GM23248 (cell line): ENCODE measurements at regions not wholly inside any gene's neighbourhood (a gene's known extent, or its start where the extent isn't known, plus 50 kb on each side); places are given as distances from the start of the nearest gene placed in this dataset.

Source experiments
- DNase-seq: peaks from one replicate; pipeline ENCODE4 v3.0.0-alpha.2; 2015
- H2AFZ ChIP-seq: fragments of 200-600 bp; sonication (generic); 2 replicates; pipeline ENCODE4 v1.6.1; 2016; ENCODE audit warnings: antibody characterized with exemption
- H3F3A ChIP-seq: fragments of 200-600 bp; sonication (generic); 2 replicates; pipeline ENCODE4 v1.6.1; 2016; ENCODE audit warnings: mild to moderate bottlenecking, antibody characterized with exemption, mixed run types; ENCODE audit not compliant: insufficient read depth
- H3K27ac ChIP-seq: fragments of 200-600 bp; sonication (generic); 2 replicates; pipeline ENCODE4 v1.5.1; 2016; ENCODE audit warnings: mild to moderate bottlenecking
- H3K27me3 ChIP-seq: fragments of 200-600 bp; sonication (generic); replicated peaks from 2 replicates; pipeline ENCODE4 v1.6.1; 2016; ENCODE audit warnings: mild to moderate bottlenecking; ENCODE audit not compliant: insufficient read depth
- H3K36me3 ChIP-seq: fragments of 200-600 bp; sonication (generic); 2 replicates; pipeline ENCODE4 v1.6.1; 2016; ENCODE audit warnings: low read depth, mild to moderate bottlenecking
- H3K4me1 ChIP-seq: fragments of 200-600 bp; sonication (generic); 2 replicates; pipeline ENCODE4 v1.6.1; 2016; ENCODE audit warnings: mild to moderate bottlenecking; ENCODE audit not compliant: insufficient read depth
- H3K4me2 ChIP-seq: fragments of 200-600 bp; sonication (generic); one replicate; pipeline ENCODE4 v1.6.1; 2016; ENCODE audit warnings: mild to moderate bottlenecking; ENCODE audit not compliant: unreplicated experiment
- H3K4me3 ChIP-seq: fragments of 200-600 bp; sonication (generic); 2 replicates; pipeline ENCODE4 v1.5.1; 2016; ENCODE audit warnings: mild to moderate bottlenecking
- H3K79me2 ChIP-seq: fragments of 200-600 bp; sonication (generic); 2 replicates; pipeline ENCODE4 v1.6.1; 2016; ENCODE audit warnings: mild to moderate bottlenecking; ENCODE audit not compliant: insufficient read depth
- H3K9ac ChIP-seq: fragments of 200-600 bp; sonication (generic); 2 replicates; pipeline ENCODE4 v1.6.1; 2016; ENCODE audit warnings: mild to moderate bottlenecking
- H3K9me2 ChIP-seq: fragments of 200-600 bp; sonication (generic); 2 replicates; pipeline ENCODE4 v1.6.1; 2016; ENCODE audit warnings: mixed run types, mild to moderate bottlenecking, moderate library complexity; ENCODE audit not compliant: insufficient read depth
- H3K9me3 ChIP-seq: fragments of 200-600 bp; sonication (generic); one replicate; pipeline ENCODE4 v1.6.1; 2017; ENCODE audit warnings: low read depth
- H4K20me1 ChIP-seq: fragments of 200-600 bp; sonication (generic); 2 replicates; pipeline ENCODE4 v1.6.0; 2016; ENCODE audit not compliant: insufficient read depth
- EZH2 ChIP-seq: fragments of 200-600 bp; sonication (generic); IDR thresholded peaks from 2 replicates; pipeline ENCODE4 v1.6.1; 2018; ENCODE audit warnings: antibody characterized with exemption, mild to moderate bottlenecking; ENCODE audit not compliant: insufficient read depth, poor library complexity, severe bottlenecking
- EZH2phosphoT487 ChIP-seq: fragments of 200-600 bp; sonication (generic); IDR thresholded peaks from 2 replicates; pipeline ENCODE4 v1.6.1; 2018; ENCODE audit warnings: antibody characterized with exemption, moderate library complexity, mild to moderate bottlenecking, low read depth; ENCODE audit not compliant: insufficient read depth
- WGBS, 2 experiments: methylation state at CpG; one replicate each; pipeline ENCODE4 v1.1.6; 2015 to 2017; ENCODE audit warnings: low lambda C conversion rate in 2 of 2, low coverage in 1 of 2; ENCODE audit errors: missing lambda C conversion rate in 2 of 2; 5-methylcytosine and 5-hydroxymethylcytosine counted together
- in situ Hi-C: fragments of 300-500 bp; cut with MboI; formaldehyde crosslinking; loops from 2 replicates; pipeline ENCODE4 v1.15.0; 2020

GRCh38 chr14:104520620-104521410, 58.7 kb upstream of the C14orf180 start:
- Histone ChIP-seq H3K79me2 (no peaks in the 10 kb centered on the region), H3K4me3 (no peak overlapping the region), H3K36me3 (no peaks in the 10 kb centered on the region), H3K27ac (no peak overlapping the region), H3K9ac (no peak overlapping the region), H3K27me3 (no peaks in the 10 kb centered on the region), H3K4me1 (no peaks in the 10 kb centered on the region), H2AFZ (no peak overlapping the region), H3K9me3 (no peaks in the 10 kb centered on the region), H4K20me1 (no peaks in the 10 kb centered on the region), H3K9me2 (no peaks in the 10 kb centered on the region), H3K4me2 (no peak overlapping the region), H3F3A (no peaks in the 10 kb centered on the region)
- TF ChIP-seq EZH2 (no peak), EZH2phosphoT487 (no peak)
- no peak for DNase-seq
- in situ Hi-C loops, result no loop called here
- WGBS, 2 experiments, result 25 to 29% methylated on average over 13 of the region's 13 CpGs

GRCh38 chr14:104521816-104522745, 57.5 kb upstream of the C14orf180 start:
- no peak for DNase-seq
- H3K9me2 ChIP-seq, result no peaks in the 10 kb centered on the region
- H3K9ac ChIP-seq, result no peak overlapping the region
- no peaks in the 10 kb centered on the region for H3K9me3 ChIP-seq
- in situ Hi-C loops, result no loop called here
- no peaks in the 10 kb centered on the region for H3K27me3 ChIP-seq
- no peak overlapping the region for H3K4me3 ChIP-seq
- 17 to 22% methylated on average over 8 of the region's 8 CpGs for WGBS, 2 experiments
- H3K79me2 ChIP-seq, result no peaks in the 10 kb centered on the region
- H4K20me1 ChIP-seq, result no peaks in the 10 kb centered on the region
- no peak overlapping the region for H3K4me2 ChIP-seq
- H3K27ac ChIP-seq, result no peak overlapping the region
- no peak overlapping the region for H2AFZ ChIP-seq
- no peaks in the 10 kb centered on the region for H3F3A ChIP-seq
- TF ChIP-seq EZH2phosphoT487, result no peak
- TF ChIP-seq EZH2, result no peak
- no peaks in the 10 kb centered on the region for H3K4me1 ChIP-seq
- H3K36me3 ChIP-seq, result no peaks in the 10 kb centered on the region

GRCh38 chr14:104522926-104523545, 56.5 kb upstream of the C14orf180 start:
- Histone ChIP-seq H3K9me2 (no peaks in the 10 kb centered on the region), H3K4me1 (no peaks in the 10 kb centered on the region), H3F3A (no peaks in the 10 kb centered on the region), H3K9me3 (no peaks in the 10 kb centered on the region), H2AFZ (no peak overlapping the region), H4K20me1 (no peaks in the 10 kb centered on the region), H3K9ac (no peak overlapping the region), H3K27me3 (no peaks in the 10 kb centered on the region), H3K27ac (no peak overlapping the region), H3K4me3 (no peak overlapping the region), H3K79me2 (no peaks in the 10 kb centered on the region), H3K4me2 (no peak overlapping the region), H3K36me3 (no peaks in the 10 kb centered on the region)
- in situ Hi-C loops, result no loop called here
- no peak for DNase-seq
- 38 to 50% methylated on average over 13 of the region's 13 CpGs for WGBS, 2 experiments
- TF ChIP-seq EZH2 (no peak), EZH2phosphoT487 (no peak)

GRCh38 chr14:104523546-104523935, 56.0 kb upstream of the C14orf180 start:
- Histone ChIP-seq H3K4me1 (no peaks in the 10 kb centered on the region), H3K9ac (no peak overlapping the region), H3K4me3 (no peak overlapping the region), H3K36me3 (no peaks in the 10 kb centered on the region), H3K27me3 (no peaks in the 10 kb centered on the region), H3K9me2 (no peaks in the 10 kb centered on the region), H2AFZ (no peak overlapping the region), H3K9me3 (no peaks in the 10 kb centered on the region), H4K20me1 (no peaks in the 10 kb centered on the region), H3K4me2 (no peak overlapping the region), H3K27ac (no peak overlapping the region), H3K79me2 (no peaks in the 10 kb centered on the region), H3F3A (no peaks in the 10 kb centered on the region)
- DNase-seq, result no peak
- TF ChIP-seq EZH2phosphoT487 (no peak), EZH2 (no peak)
- in situ Hi-C loops, result no loop called here
- 27 to 31% methylated on average over 7 of the region's 7 CpGs for WGBS, 2 experiments
